ENCODE measurements at regions not wholly inside any gene's neighbourhood (a gene's known extent, or its start where the extent isn't known, plus 50 kb on each side); places are given as distances from the start of the nearest gene placed in this dataset.

DNA sequence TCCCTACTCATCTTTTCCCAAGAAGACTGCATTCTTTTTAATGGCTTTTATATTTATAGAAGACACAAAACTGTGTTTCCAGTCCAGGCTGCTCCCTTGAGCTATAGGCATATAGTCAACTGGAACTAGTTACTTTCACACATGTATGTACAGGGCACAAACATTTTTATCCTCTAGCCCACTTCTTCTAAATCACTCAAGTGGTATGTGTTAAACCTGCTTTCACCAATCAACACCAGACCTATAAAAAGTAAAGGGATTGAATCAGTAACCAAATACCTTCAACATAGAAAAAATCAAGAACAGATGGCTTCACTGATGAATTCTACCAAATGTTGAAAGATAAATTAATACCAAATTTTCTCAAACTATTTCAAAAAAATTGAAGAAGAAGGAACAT lies 584.2 kb upstream of the SLITRK1 start:
- ATAC-seq (replicated peaks in 1 of 4) (no peak), DNase-seq (no peak)
- H3K27me3 ChIP-seq (replicated peaks in 1 of 2; ENCODE audit: control insufficient read depth in 2 of 2, extremely low read depth in 1 of 2, insufficient read depth in 2 of 2, low read length in 1 of 2): no peaks in the 10 kb centered on the region
- POLR2A ChIA-PET: no interaction called here
- H3K4me3 ChIP-seq (ENCODE audit: control insufficient read depth in 1 of 2, extremely low read depth in 1 of 2, low read length in 1 of 2): no peak overlapping the region
- Mint-ChIP-seq H3K4me1 (no peaks in the 10 kb centered on the region), H3K9me3 (peaks cover 0 to 17% (median 4%) of the 10 kb centered on the region in 3 donors), H3K27me3 (no peaks in the 10 kb centered on the region), H3K36me3 (no peaks in the 10 kb centered on the region), H3K27ac (no peak overlapping the region), H3K4me3 (no peak overlapping the region)
- no peaks in the 10 kb centered on the region for H3K4me1 ChIP-seq (ENCODE audit: control insufficient read depth in 1 of 2, extremely low read depth in 1 of 2, insufficient read depth in 2 of 2, low read length in 2 of 2)
- CTCF ChIA-PET: no interaction called here
- no peaks in the 10 kb centered on the region for H3K36me3 ChIP-seq (ENCODE audit: control insufficient read depth in 2 of 2, extremely low read depth in 1 of 2, insufficient read depth in 1 of 2, low read length in 1 of 2)
- no peaks in the 10 kb centered on the region for H3K9me3 ChIP-seq
- H3K27ac ChIP-seq (ENCODE audit: low read length): no peak overlapping the region

- Histone ChIP-seq H3K4me1 (ENCODE audit: control insufficient read depth in 1 of 2, extremely low read depth in 1 of 2, insufficient read depth in 2 of 2, low read length in 2 of 2) (no peaks in the 10 kb centered on the region), H3K36me3 (ENCODE audit: control insufficient read depth in 2 of 2, extremely low read depth in 1 of 2, insufficient read depth in 1 of 2, low read length in 1 of 2) (no peaks in the 10 kb centered on the region), H3K4me3 (ENCODE audit: control insufficient read depth in 1 of 2, extremely low read depth in 1 of 2, low read length in 1 of 2) (no peak overlapping the region), H3K9me3 (no peaks in the 10 kb centered on the region), H3K27ac (ENCODE audit: low read length) (no peak overlapping the region), H3K27me3 (replicated peaks in 1 of 2; ENCODE audit: control insufficient read depth in 2 of 2, extremely low read depth in 1 of 2, insufficient read depth in 2 of 2, low read length in 1 of 2) (no peaks in the 10 kb centered on the region)
- no peak overlapping the region for H3K4me3 Mint-ChIP-seq
- no peak overlapping the region for H3K27ac Mint-ChIP-seq
- ChIA-PET POLR2A (no interaction called here), CTCF (no interaction called here)
- no peaks in the 10 kb centered on the region for H3K36me3 Mint-ChIP-seq
- H3K4me1 Mint-ChIP-seq: no peaks in the 10 kb centered on the region
- no peak for ATAC-seq (replicated peaks in 1 of 4)
- no peak for DNase-seq
- H3K27me3 Mint-ChIP-seq: no peaks in the 10 kb centered on the region
- peaks cover 0 to 14% (median 1%) of the 10 kb centered on the region in 3 donors for H3K9me3 Mint-ChIP-seq
Observed at GRCh38 chr13:84460989-84461388, 578.7 kb upstream of the SLITRK1 start.

GRCh38 chr13:84455143-84455905 lies 573.0 kb upstream of the SLITRK1 start:
- no peak for ATAC-seq (replicated peaks in 1 of 4)
- Histone ChIP-seq H3K4me3 (ENCODE audit: control insufficient read depth in 1 of 2, extremely low read depth in 1 of 2, low read length in 1 of 2) (no peak overlapping the region), H3K27ac (ENCODE audit: low read length) (no peak overlapping the region), H3K9me3 (no peaks in the 10 kb centered on the region), H3K36me3 (ENCODE audit: control insufficient read depth in 2 of 2, extremely low read depth in 1 of 2, insufficient read depth in 1 of 2, low read length in 1 of 2) (no peaks in the 10 kb centered on the region), H3K4me1 (ENCODE audit: control insufficient read depth in 1 of 2, extremely low read depth in 1 of 2, insufficient read depth in 2 of 2, low read length in 2 of 2) (no peaks in the 10 kb centered on the region), H3K27me3 (replicated peaks in 1 of 2; ENCODE audit: control insufficient read depth in 2 of 2, extremely low read depth in 1 of 2, insufficient read depth in 2 of 2, low read length in 1 of 2) (peaks cover 0 to 2% of the 10 kb centered on the region in 2 experiments)
- ChIA-PET POLR2A (no interaction called here), CTCF (no interaction called here)
- H3K4me3 Mint-ChIP-seq: no peak overlapping the region
- H3K27me3 Mint-ChIP-seq: no peaks in the 10 kb centered on the region
- no peaks in the 10 kb centered on the region for H3K36me3 Mint-ChIP-seq
- H3K27ac Mint-ChIP-seq: no peak overlapping the region
- H3K4me1 Mint-ChIP-seq: no peaks in the 10 kb centered on the region
- peaks cover 5 to 9% (median 5%) of the 10 kb centered on the region in 3 donors for H3K9me3 Mint-ChIP-seq
- WGBS (ENCODE audit: insufficient coverage): 66% methylated on average over 5 of the region's 7 CpGs
- DNase-seq: no peak

GRCh38 chr13:84447640-84447978 lies 565.3 kb upstream of the SLITRK1 start:
- Histone ChIP-seq H3K4me3 (ENCODE audit: control insufficient read depth in 1 of 2, extremely low read depth in 1 of 2, low read length in 1 of 2) (no peak overlapping the region), H3K4me1 (ENCODE audit: control insufficient read depth in 1 of 2, extremely low read depth in 1 of 2, insufficient read depth in 2 of 2, low read length in 2 of 2) (no peaks in the 10 kb centered on the region), H3K27me3 (replicated peaks in 1 of 2; ENCODE audit: control insufficient read depth in 2 of 2, extremely low read depth in 1 of 2, insufficient read depth in 2 of 2, low read length in 1 of 2) (no peaks in the 10 kb centered on the region), H3K27ac (ENCODE audit: low read length) (no peak overlapping the region), H3K9me3 (no peaks in the 10 kb centered on the region), H3K36me3 (ENCODE audit: control insufficient read depth in 2 of 2, extremely low read depth in 1 of 2, insufficient read depth in 1 of 2, low read length in 1 of 2) (no peaks in the 10 kb centered on the region)
- no peaks in the 10 kb centered on the region for H3K36me3 Mint-ChIP-seq
- DNase-seq (no peak), ATAC-seq (replicated peaks in 1 of 4) (no peak)
- no peaks in the 10 kb centered on the region for H3K27me3 Mint-ChIP-seq
- WGBS (ENCODE audit: insufficient coverage): 93% methylated on average over 3 of the region's 4 CpGs
- POLR2A ChIA-PET: no interaction called here
- H3K4me1 Mint-ChIP-seq: peaks cover 0 to 5% (median 0%) of the 10 kb centered on the region in 3 donors
- H3K4me3 Mint-ChIP-seq: no peak overlapping the region
- CTCF ChIA-PET: no interaction called here
- peaks cover 4 to 8% (median 8%) of the 10 kb centered on the region in 3 donors for H3K9me3 Mint-ChIP-seq
- no peak overlapping the region for H3K27ac Mint-ChIP-seq

DNA sequence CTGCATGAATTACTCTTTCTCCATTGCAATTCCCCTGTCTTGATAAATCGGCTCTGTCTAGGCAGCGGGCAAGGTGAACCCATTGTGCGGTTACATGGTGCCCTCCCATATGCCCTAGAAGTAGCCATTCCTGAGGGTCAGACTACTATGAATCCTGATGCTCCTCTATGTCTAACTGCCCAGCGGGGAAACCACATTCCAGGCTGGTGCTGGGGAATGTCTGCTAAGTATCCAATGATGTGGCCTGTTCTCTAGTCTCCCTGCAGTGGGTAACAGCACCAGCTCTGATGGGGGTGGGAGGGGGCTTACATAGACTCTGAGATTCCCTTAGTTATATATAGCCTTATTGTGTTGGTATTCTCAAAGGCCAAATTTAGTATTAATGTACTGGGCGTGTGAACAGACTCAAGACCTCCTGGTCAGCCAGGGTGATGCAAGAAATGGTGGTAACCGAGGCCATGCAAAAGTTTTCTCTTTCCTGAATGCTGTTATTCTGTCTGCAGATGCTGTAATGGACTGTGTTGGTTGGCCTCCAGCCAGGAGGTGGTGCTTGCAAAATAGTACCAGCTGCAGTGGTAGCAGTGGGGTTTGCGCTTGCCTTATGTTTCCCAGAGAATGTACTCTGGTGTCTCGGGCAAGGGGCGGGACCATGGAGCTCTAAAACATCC lies 564.8 kb upstream of the SLITRK1 start:
- H3K27me3 ChIP-seq (replicated peaks in 1 of 2; ENCODE audit: control insufficient read depth in 2 of 2, extremely low read depth in 1 of 2, insufficient read depth in 2 of 2, low read length in 1 of 2): no peaks in the 10 kb centered on the region
- Mint-ChIP-seq H3K4me3 (no peak overlapping the region), H3K4me1 (peaks cover 0 to 5% (median 0%) of the 10 kb centered on the region in 3 donors), H3K27ac (no peak overlapping the region), H3K9me3 (peaks cover 4 to 8% (median 4%) of the 10 kb centered on the region in 3 donors), H3K36me3 (no peaks in the 10 kb centered on the region), H3K27me3 (no peaks in the 10 kb centered on the region)
- 95% methylated on average over 6 of the region's 9 CpGs for whole genome bisulfite sequencing (ENCODE audit: insufficient coverage)
- H3K36me3 ChIP-seq (ENCODE audit: control insufficient read depth in 2 of 2, extremely low read depth in 1 of 2, insufficient read depth in 1 of 2, low read length in 1 of 2): no peaks in the 10 kb centered on the region
- ChIA-PET POLR2A (no interaction called here), CTCF (no interaction called here)
- no peaks in the 10 kb centered on the region for H3K4me1 ChIP-seq (ENCODE audit: control insufficient read depth in 1 of 2, extremely low read depth in 1 of 2, insufficient read depth in 2 of 2, low read length in 2 of 2)
- no peaks in the 10 kb centered on the region for H3K9me3 ChIP-seq
- DNase-seq (no peak), ATAC-seq (replicated peaks in 1 of 4) (no peak)
- no peak overlapping the region for H3K27ac ChIP-seq (ENCODE audit: low read length)
- no peak overlapping the region for H3K4me3 ChIP-seq (ENCODE audit: control insufficient read depth in 1 of 2, extremely low read depth in 1 of 2, low read length in 1 of 2)

GRCh38 chr13:84445776-84446175 lies 563.5 kb upstream of the SLITRK1 start:
- no peak overlapping the region for H3K4me3 Mint-ChIP-seq
- ChIA-PET CTCF (no interaction called here), POLR2A (no interaction called here)
- no peak overlapping the region for H3K27ac Mint-ChIP-seq
- no peaks in the 10 kb centered on the region for H3K4me1 ChIP-seq (ENCODE audit: control insufficient read depth in 1 of 2, extremely low read depth in 1 of 2, insufficient read depth in 2 of 2, low read length in 2 of 2)
- H3K9me3 ChIP-seq: no peaks in the 10 kb centered on the region
- no peaks in the 10 kb centered on the region for H3K27me3 ChIP-seq (replicated peaks in 1 of 2; ENCODE audit: control insufficient read depth in 2 of 2, extremely low read depth in 1 of 2, insufficient read depth in 2 of 2, low read length in 1 of 2)
- H3K27ac ChIP-seq (ENCODE audit: low read length): no peak overlapping the region
- DNase-seq (no peak), ATAC-seq (replicated peaks in 1 of 4) (no peak)
- 67% methylated on average over 1 of the region's 5 CpGs for WGBS (ENCODE audit: insufficient coverage)
- H3K36me3 ChIP-seq (ENCODE audit: control insufficient read depth in 2 of 2, extremely low read depth in 1 of 2, insufficient read depth in 1 of 2, low read length in 1 of 2): no peaks in the 10 kb centered on the region
- no peaks in the 10 kb centered on the region for H3K36me3 Mint-ChIP-seq
- peaks cover 0 to 5% (median 0%) of the 10 kb centered on the region in 3 donors for H3K4me1 Mint-ChIP-seq
- peaks cover 3 to 4% (median 4%) of the 10 kb centered on the region in 3 donors for H3K9me3 Mint-ChIP-seq
- H3K27me3 Mint-ChIP-seq: no peaks in the 10 kb centered on the region
- no peak overlapping the region for H3K4me3 ChIP-seq (ENCODE audit: control insufficient read depth in 1 of 2, extremely low read depth in 1 of 2, low read length in 1 of 2)
